ENCODE measurements at regions not wholly inside any gene's neighbourhood (a gene's known extent, or its start where the extent isn't known, plus 50 kb on each side); places are given as distances from the start of the nearest gene placed in this dataset.
A peak's percentile ranks its signal among the peaks of the same experiment; 100 is the strongest.

DNA sequence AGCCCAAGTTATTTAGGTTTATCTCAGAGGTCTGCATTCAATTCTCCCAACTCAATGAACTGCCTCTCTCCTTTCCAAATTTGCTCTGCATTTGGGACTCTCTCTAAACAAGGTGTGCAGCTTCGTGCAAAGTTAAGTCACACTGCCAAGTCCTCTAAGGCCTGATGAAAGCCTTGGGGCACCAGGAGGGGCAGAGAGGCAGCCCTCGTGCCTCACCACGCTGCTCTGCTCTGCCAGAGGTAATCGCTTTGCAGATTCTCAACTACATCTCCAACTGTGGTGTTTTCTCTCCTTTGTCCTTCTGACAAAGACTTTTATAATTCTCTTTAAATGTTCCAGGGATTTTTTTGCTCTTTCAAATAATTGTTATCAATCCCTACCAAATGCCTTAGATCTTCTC lies 283.0 kb downstream of the MEIS1 start:
- TF ChIP-seq, protein P1, sequence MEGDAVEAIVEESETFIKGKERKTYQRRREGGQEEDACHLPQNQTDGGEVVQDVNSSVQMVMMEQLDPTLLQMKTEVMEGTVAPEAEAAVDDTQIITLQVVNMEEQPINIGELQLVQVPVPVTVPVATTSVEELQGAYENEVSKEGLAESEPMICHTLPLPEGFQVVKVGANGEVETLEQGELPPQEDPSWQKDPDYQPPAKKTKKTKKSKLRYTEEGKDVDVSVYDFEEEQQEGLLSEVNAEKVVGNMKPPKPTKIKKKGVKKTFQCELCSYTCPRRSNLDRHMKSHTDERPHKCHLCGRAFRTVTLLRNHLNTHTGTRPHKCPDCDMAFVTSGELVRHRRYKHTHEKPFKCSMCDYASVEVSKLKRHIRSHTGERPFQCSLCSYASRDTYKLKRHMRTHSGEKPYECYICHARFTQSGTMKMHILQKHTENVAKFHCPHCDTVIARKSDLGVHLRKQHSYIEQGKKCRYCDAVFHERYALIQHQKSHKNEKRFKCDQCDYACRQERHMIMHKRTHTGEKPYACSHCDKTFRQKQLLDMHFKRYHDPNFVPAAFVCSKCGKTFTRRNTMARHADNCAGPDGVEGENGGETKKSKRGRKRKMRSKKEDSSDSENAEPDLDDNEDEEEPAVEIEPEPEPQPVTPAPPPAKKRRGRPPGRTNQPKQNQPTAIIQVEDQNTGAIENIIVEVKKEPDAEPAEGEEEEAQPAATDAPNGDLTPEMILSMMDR (conservative IDR thresholded peaks at IDR 0.05) = no peak
- H3K27ac Mint-ChIP-seq = no peak overlapping the region
- Histone ChIP-seq H3K36me3 (ENCODE audit: control insufficient read depth, insufficient read depth, low read length) (no peaks in the 10 kb centered on the region), H3K9me3 (ENCODE audit: control insufficient read depth, low read length) (no peaks in the 10 kb centered on the region), H3K27ac (ENCODE audit: low read depth, low read length) (peak overlapping the region; percentile 72), H3K27me3 (ENCODE audit: control insufficient read depth, insufficient read depth, low read length, poor library complexity, severe bottlenecking) (no peaks in the 10 kb centered on the region), H3K4me1 (ENCODE audit: control insufficient read depth, insufficient read depth, low read length) (no peaks in the 10 kb centered on the region), H3K9ac (ENCODE audit: extremely low read depth, low read length, poor library complexity, severe bottlenecking) (no peak overlapping the region), H3K4me3 (ENCODE audit: low read length) (no peak overlapping the region)
- H3K4me1 Mint-ChIP-seq = peaks cover 5% of the 10 kb centered on the region
- H3K9me3 Mint-ChIP-seq = peaks cover 3% of the 10 kb centered on the region
- H3K4me3 Mint-ChIP-seq = no peak overlapping the region
- 51 to 60% methylated on average over 2 to 4 of the region's 4 CpGs for WGBS, 2 experiments (ENCODE audit: insufficient coverage in 1 of 2, insufficient read length in 1 of 2)
- no peaks in the 10 kb centered on the region for H3K36me3 Mint-ChIP-seq (ENCODE audit: low read depth)
- H3K27me3 Mint-ChIP-seq (ENCODE audit: insufficient read depth) = peaks cover 3% of the 10 kb centered on the region
- DNase-seq = no peak

DNA sequence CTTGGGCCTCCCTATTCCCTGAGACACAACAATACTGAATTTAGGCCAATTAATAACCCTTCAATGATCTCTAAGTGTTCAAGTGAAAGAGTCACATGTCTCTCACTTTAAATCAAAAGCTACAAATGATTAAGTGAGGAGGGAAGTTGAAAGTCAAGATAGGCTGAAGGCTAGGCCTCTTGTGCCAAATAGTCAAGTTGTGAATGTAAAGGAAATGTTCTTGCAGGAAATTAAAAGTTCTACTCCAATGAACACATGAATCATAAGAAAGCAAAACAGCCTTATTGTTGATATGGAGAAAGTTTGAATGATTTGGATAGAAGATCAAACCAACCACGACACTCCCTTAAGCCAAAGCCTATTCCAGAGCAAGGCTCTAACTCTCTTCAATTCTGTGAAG lies 286.9 kb downstream of the MEIS1 start:
- peaks cover 3% of the 10 kb centered on the region for H3K9me3 Mint-ChIP-seq
- Histone ChIP-seq H3K27ac (ENCODE audit: low read depth, low read length) (no peak overlapping the region), H3K27me3 (ENCODE audit: control insufficient read depth, insufficient read depth, low read length, poor library complexity, severe bottlenecking) (no peaks in the 10 kb centered on the region), H3K36me3 (ENCODE audit: control insufficient read depth, insufficient read depth, low read length) (no peaks in the 10 kb centered on the region), H3K4me1 (ENCODE audit: control insufficient read depth, insufficient read depth, low read length) (no peaks in the 10 kb centered on the region), H3K4me3 (ENCODE audit: low read length) (no peak overlapping the region), H3K9me3 (ENCODE audit: control insufficient read depth, low read length) (no peaks in the 10 kb centered on the region), H3K9ac (ENCODE audit: extremely low read depth, low read length, poor library complexity, severe bottlenecking) (no peak overlapping the region)
- H3K27me3 Mint-ChIP-seq (ENCODE audit: insufficient read depth) = no peaks in the 10 kb centered on the region
- TF ChIP-seq, protein P1 (conservative IDR thresholded peaks at IDR 0.05) = no peak
- no peak for DNase-seq
- peaks cover 10% of the 10 kb centered on the region for H3K4me1 Mint-ChIP-seq
- no peaks in the 10 kb centered on the region for H3K36me3 Mint-ChIP-seq (ENCODE audit: low read depth)
- WGBS, 2 experiments (ENCODE audit: insufficient coverage in 1 of 2, insufficient read length in 1 of 2) = 86% methylated on average over 1 of the region's 1 CpG; no CpG with 5 or more reads in 1 of the 2 experiments
- H3K27ac Mint-ChIP-seq = no peak overlapping the region
- no peak overlapping the region for H3K4me3 Mint-ChIP-seq

DNA sequence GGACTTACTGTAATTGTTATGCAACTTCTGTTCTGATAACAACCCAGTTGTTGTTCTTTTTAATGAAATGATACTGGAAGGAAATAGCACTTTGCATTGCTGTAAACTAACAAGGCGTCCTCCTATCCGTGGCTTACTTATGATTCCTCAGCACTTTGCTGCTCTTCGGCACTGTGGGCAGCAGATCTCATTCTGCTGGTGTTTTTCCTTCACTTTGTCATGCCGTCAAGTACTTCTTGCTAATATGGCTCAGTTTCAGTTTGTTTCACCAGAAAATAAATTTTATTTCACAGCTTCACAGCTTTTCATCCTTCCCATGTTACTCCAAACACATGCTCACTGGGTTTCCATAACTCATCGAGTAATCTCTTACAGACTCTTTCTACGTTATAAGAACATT lies 289.3 kb downstream of the MEIS1 start:
- no peak overlapping the region for H3K4me3 ChIP-seq (ENCODE audit: low read length)
- H3K27ac Mint-ChIP-seq = no peak overlapping the region
- H3K4me1 ChIP-seq (ENCODE audit: control insufficient read depth, insufficient read depth, low read length) = no peaks in the 10 kb centered on the region
- 91% methylated on average over 4 to 6 of the region's 6 CpGs for WGBS, 2 experiments (ENCODE audit: insufficient coverage in 1 of 2, insufficient read length in 1 of 2)
- H3K4me1 Mint-ChIP-seq = peaks cover 5% of the 10 kb centered on the region
- H3K9me3 ChIP-seq (ENCODE audit: control insufficient read depth, low read length) = no peaks in the 10 kb centered on the region
- no peak for DNase-seq
- H3K27me3 Mint-ChIP-seq (ENCODE audit: insufficient read depth) = no peaks in the 10 kb centered on the region
- no peaks in the 10 kb centered on the region for H3K36me3 ChIP-seq (ENCODE audit: control insufficient read depth, insufficient read depth, low read length)
- H3K4me3 Mint-ChIP-seq = no peak overlapping the region
- H3K9ac ChIP-seq (ENCODE audit: extremely low read depth, low read length, poor library complexity, severe bottlenecking) = no peak overlapping the region
- H3K36me3 Mint-ChIP-seq (ENCODE audit: low read depth) = no peaks in the 10 kb centered on the region
- H3K9me3 Mint-ChIP-seq = peaks cover 3% of the 10 kb centered on the region
- TF ChIP-seq, protein P1 (conservative IDR thresholded peaks at IDR 0.05) = no peak
- no peaks in the 10 kb centered on the region for H3K27me3 ChIP-seq (ENCODE audit: control insufficient read depth, insufficient read depth, low read length, poor library complexity, severe bottlenecking)
- H3K27ac ChIP-seq (ENCODE audit: low read depth, low read length) = no peak overlapping the region
